HCT116 (cell line): ENCODE measurements at regions not wholly inside any gene's neighbourhood (a gene's known extent, or its start where the extent isn't known, plus 50 kb on each side); places are given as distances from the start of the nearest gene placed in this dataset.

ENCODE experiments used
- ATAC-seq: fragments of 200-7000 bp; cut with Tn5 transposase; 2 replicates; pipeline ENCODE4 v1.9.1; 2020; ENCODE audit warnings: mild to moderate bottlenecking, moderate library complexity
- BruUV-seq: library from RNA; stranded (reverse); fragments of 400-500 nt; replicated peaks from 2 replicates; lab custom pipeline; 2021; lab: Mats Ljungman, UMichigan
- CTCF ChIA-PET: fragments of 300-600 bp; sonication (Branson Sonifier 250); formaldehyde crosslinking; loops from one replicate; lab custom pipeline; 2021; ENCODE audit warnings: antibody characterized with exemption; lab: Charles Lee
- POLR2A ChIA-PET: fragments of 300-600, 350-600 bp; sonication (Branson Sonifier 250); formaldehyde crosslinking; loops from one replicate; lab custom pipeline; 2021; ENCODE audit warnings: antibody characterized with exemption; lab: Charles Lee
- RAD21 ChIA-PET, 2 experiments: fragments of 300-600 bp; sonication (Branson Sonifier 250); formaldehyde crosslinking; loops; one replicate each; lab custom pipeline; 2023; ENCODE audit warnings: low total read pairs in 2 of 2; ENCODE audit not compliant: uncharacterized antibody in 2 of 2, unreplicated experiment in 2 of 2, low non-redundant PET in 1 of 2; lab: Charles Lee
- DNase-seq: peaks from one replicate; pipeline ENCODE4 v3.0.0-alpha.2; 2010; ENCODE audit warnings: low read depth, low spot score
- H2AFZ ChIP-seq: fragments of 200-600 bp; shearing (Covaris generic), sonication (generic); 2 replicates; pipeline ENCODE4 v1.6.1; 2017; ENCODE audit warnings: low read depth, mixed run types, mixed read lengths, antibody characterized with exemption, low read length; ENCODE audit not compliant: poor library complexity, severe bottlenecking
- H3K27ac ChIP-seq: 2 replicates; pipeline ENCODE4 v1.5.1; 2012; ENCODE audit warnings: low read depth, low read length
- H3K27me3 ChIP-seq: fragments of 200-600 bp; sonication (generic); 2 replicates; pipeline ENCODE4 v1.6.1; 2016; ENCODE audit warnings: mixed run types, low read length, mixed read lengths; ENCODE audit not compliant: insufficient read depth
- H3K36me3 ChIP-seq, 2 experiments: fragments of 200-500 bp in 1 of 2; fragments of 200-600 bp in 1 of 2; sonication (Bioruptor generic) in 1 of 2; sonication (generic) in 1 of 2; 2 replicates each; pipeline versions ENCODE4 v1.5.1 to v1.6.1; 2014 to 2016; ENCODE audit warnings: low read length in 2 of 2, inconsistent platforms in 1 of 2, mixed read lengths in 1 of 2, mixed run types in 1 of 2; ENCODE audit not compliant: insufficient read depth in 2 of 2, control insufficient read depth in 1 of 2
- H3K4me1 ChIP-seq, 2 experiments: fragments of 200-600 bp in 1 of 2; sonication (generic) in 1 of 2; 2 replicates each; pipeline versions ENCODE4 v1.5.1 to v1.6.1; 2012 to 2017; ENCODE audit warnings: low read length in 2 of 2, inconsistent platforms in 1 of 2, mild to moderate bottlenecking in 1 of 2, mixed read lengths in 1 of 2, mixed run types in 1 of 2, moderate library complexity in 1 of 2; ENCODE audit not compliant: insufficient read depth in 2 of 2, control insufficient read depth in 1 of 2
- H3K4me2 ChIP-seq: fragments of 200-600 bp; sonication (generic); 2 replicates; pipeline ENCODE4 v1.6.1; 2017; ENCODE audit warnings: mixed run types, low read length, mixed read lengths
- H3K4me3 ChIP-seq, 2 experiments: fragments of 200-600 bp in 1 of 2; sonication (generic) in 1 of 2; replicated peaks in 1 of 2; 2 replicates each; pipeline ENCODE4 v1.5.1; 2011 to 2016; ENCODE audit warnings: low read length in 2 of 2, control low read depth in 1 of 2, low read depth in 1 of 2, mild to moderate bottlenecking in 1 of 2, mixed read lengths in 1 of 2, mixed run types in 1 of 2
- H3K79me2 ChIP-seq: fragments of 200-600 bp; sonication (generic); 2 replicates; pipeline ENCODE4 v1.6.1; 2017; ENCODE audit warnings: mild to moderate bottlenecking, mixed run types, low read length, moderate library complexity, mixed read lengths; ENCODE audit not compliant: insufficient read depth
- H3K9ac ChIP-seq: fragments of 200-600 bp; sonication (generic); 2 replicates; pipeline ENCODE4 v1.6.1; 2016; ENCODE audit warnings: low read length, mixed read lengths
- H3K9me2 ChIP-seq: fragments of 200-600 bp; sonication (generic), shearing (Covaris generic); 2 replicates; pipeline ENCODE4 v1.6.1; 2017; ENCODE audit warnings: mixed run types, mild to moderate bottlenecking, moderate library complexity; ENCODE audit not compliant: insufficient read depth
- H3K9me3 ChIP-seq, 2 experiments: fragments of 200-500 bp in 1 of 2; fragments of 200-600 bp in 1 of 2; sonication (Bioruptor generic) in 1 of 2; sonication (generic) in 1 of 2; 2 replicates each; pipeline ENCODE4 v1.6.1; 2014 to 2017; ENCODE audit warnings: low read length in 2 of 2, mixed read lengths in 2 of 2, inconsistent platforms in 1 of 2, low read depth in 1 of 2, mild to moderate bottlenecking in 1 of 2, mixed run types in 1 of 2, moderate library complexity in 1 of 2; ENCODE audit not compliant: control insufficient read depth in 1 of 2, insufficient read depth in 1 of 2
- H4K20me1 ChIP-seq: fragments of 200-600 bp; sonication (generic), shearing (Covaris generic); 2 replicates; pipeline ENCODE4 v1.6.1; 2017; ENCODE audit warnings: mixed run types, mild to moderate bottlenecking, moderate library complexity; ENCODE audit not compliant: insufficient read depth
- EGR1 ChIP-seq: IDR thresholded peaks from 2 replicates; pipeline ENCODE4 v1.6.1; 2012; ENCODE audit warnings: low read depth
- EZH2phosphoT487 ChIP-seq: fragments of 200-600 bp; IDR thresholded peaks from 2 replicates; pipeline ENCODE4 v1.6.1; 2018; ENCODE audit warnings: antibody characterized with exemption, borderline replicate concordance
- POLR2A ChIP-seq: IDR thresholded peaks from 2 replicates; pipeline ENCODE4 v1.7.0; 2011; ENCODE audit warnings: borderline replicate concordance; ENCODE audit not compliant: insufficient read depth, insufficient read length; ENCODE audit errors: extremely low read depth
- RAD21 ChIP-seq: IDR thresholded peaks from 2 replicates; pipeline ENCODE4 v1.6.1; 2012; ENCODE audit warnings: low read depth, mild to moderate bottlenecking
- REST ChIP-seq: IDR thresholded peaks from 2 replicates; pipeline ENCODE4 v1.6.1; 2012; ENCODE audit warnings: low read depth
- ZNF274 ChIP-seq: fragments of 200-500 bp; sonication (Bioruptor generic); IDR thresholded peaks from 2 replicates; pipeline ENCODE4 v1.6.1; 2014; ENCODE audit warnings: mild to moderate bottlenecking, low read depth, low read length, inconsistent platforms
- intact Hi-C: fragments of 100-400 bp; cut with micrococcal nuclease; formaldehyde crosslinking; loops from 2 replicates; pipeline ENCODE4 v1.10.0; 2022
- TF ChIP-seq, protein P1 (sequence below), 3 experiments: fragments of 200-600 bp in 1 of 3; sonication (generic) in 1 of 3; IDR thresholded peaks in 2 of 3; conservative IDR thresholded peaks in 1 of 3; 2 replicates each; pipeline ENCODE4 v1.5.1; 2012 to 2017; ENCODE audit warnings: low read depth in 2 of 3, low read length in 2 of 3, antibody characterized with exemption in 1 of 3, borderline replicate concordance in 1 of 3, control low read depth in 1 of 3, mild to moderate bottlenecking in 1 of 3, mixed read lengths in 1 of 3, mixed run types in 1 of 3, moderate library complexity in 1 of 3; ENCODE audit not compliant: insufficient read depth in 1 of 3
- TF ChIP-seq, protein P2 (sequence below): IDR thresholded peaks from 2 replicates; pipeline ENCODE4 v1.6.1; 2011; ENCODE audit warnings: mild to moderate bottlenecking, low read length, moderate library complexity; ENCODE audit not compliant: insufficient replicate concordance; ENCODE audit errors: extremely low read depth

DNA sequence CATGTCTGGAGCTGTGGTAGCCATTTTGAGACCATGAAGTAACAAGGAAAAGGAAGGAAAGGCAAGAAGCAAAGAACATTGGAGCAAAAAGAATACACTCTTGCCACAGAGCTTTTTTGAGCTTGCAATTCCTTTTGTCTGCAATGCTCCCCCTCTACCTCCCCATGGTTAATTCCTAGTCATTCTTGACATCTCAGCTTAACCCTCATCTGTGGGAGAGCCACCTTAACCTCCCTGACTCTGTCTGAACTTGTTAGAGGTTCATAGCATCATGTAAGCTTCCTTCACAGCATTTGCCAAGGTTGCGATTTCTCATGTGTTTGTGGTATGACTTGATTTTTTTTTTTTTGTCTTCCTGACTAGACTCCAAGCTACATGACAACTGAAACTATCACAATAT lies 564.1 kb upstream of the PLXNA2 start (continued):
- TF ChIP-seq, protein P1, sequence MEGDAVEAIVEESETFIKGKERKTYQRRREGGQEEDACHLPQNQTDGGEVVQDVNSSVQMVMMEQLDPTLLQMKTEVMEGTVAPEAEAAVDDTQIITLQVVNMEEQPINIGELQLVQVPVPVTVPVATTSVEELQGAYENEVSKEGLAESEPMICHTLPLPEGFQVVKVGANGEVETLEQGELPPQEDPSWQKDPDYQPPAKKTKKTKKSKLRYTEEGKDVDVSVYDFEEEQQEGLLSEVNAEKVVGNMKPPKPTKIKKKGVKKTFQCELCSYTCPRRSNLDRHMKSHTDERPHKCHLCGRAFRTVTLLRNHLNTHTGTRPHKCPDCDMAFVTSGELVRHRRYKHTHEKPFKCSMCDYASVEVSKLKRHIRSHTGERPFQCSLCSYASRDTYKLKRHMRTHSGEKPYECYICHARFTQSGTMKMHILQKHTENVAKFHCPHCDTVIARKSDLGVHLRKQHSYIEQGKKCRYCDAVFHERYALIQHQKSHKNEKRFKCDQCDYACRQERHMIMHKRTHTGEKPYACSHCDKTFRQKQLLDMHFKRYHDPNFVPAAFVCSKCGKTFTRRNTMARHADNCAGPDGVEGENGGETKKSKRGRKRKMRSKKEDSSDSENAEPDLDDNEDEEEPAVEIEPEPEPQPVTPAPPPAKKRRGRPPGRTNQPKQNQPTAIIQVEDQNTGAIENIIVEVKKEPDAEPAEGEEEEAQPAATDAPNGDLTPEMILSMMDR (IDR thresholded peaks at IDR 0.05 in 2 of 3, conservative IDR thresholded peaks at IDR 0.05 in 1 of 3; ENCODE audit: borderline replicate concordance in 1 of 3, insufficient read depth in 1 of 3, low read depth in 2 of 3, low read length in 2 of 3): no peak

GRCh38 chr1:208809876-208810275 lies 565.7 kb upstream of the PLXNA2 start:
- no peak for TF ChIP-seq EZH2phosphoT487
- no peak for TF ChIP-seq EGR1
- no peak for TF ChIP-seq POLR2A
- TF ChIP-seq RAD21: no peak
- TF ChIP-seq ZNF274: no peak
- TF ChIP-seq REST: no peak
- TF ChIP-seq, protein P2, sequence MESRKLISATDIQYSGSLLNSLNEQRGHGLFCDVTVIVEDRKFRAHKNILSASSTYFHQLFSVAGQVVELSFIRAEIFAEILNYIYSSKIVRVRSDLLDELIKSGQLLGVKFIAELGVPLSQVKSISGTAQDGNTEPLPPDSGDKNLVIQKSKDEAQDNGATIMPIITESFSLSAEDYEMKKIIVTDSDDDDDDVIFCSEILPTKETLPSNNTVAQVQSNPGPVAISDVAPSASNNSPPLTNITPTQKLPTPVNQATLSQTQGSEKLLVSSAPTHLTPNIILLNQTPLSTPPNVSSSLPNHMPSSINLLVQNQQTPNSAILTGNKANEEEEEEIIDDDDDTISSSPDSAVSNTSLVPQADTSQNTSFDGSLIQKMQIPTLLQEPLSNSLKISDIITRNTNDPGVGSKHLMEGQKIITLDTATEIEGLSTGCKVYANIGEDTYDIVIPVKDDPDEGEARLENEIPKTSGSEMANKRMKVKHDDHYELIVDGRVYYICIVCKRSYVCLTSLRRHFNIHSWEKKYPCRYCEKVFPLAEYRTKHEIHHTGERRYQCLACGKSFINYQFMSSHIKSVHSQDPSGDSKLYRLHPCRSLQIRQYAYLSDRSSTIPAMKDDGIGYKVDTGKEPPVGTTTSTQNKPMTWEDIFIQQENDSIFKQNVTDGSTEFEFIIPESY: no peak
- Histone ChIP-seq H2AFZ (no peak overlapping the region), H4K20me1 (no peaks in the 10 kb centered on the region), H3K27me3 (no peaks in the 10 kb centered on the region), H3K36me3 (no peaks in the 10 kb centered on the region), H3K4me2 (no peak overlapping the region), H3K27ac (no peak overlapping the region), H3K9me3 (no peaks in the 10 kb centered on the region), H3K9ac (no peak overlapping the region), H3K4me1 (no peaks in the 10 kb centered on the region), H3K9me2 (no peaks in the 10 kb centered on the region), H3K4me3 (no peak overlapping the region), H3K79me2 (no peaks in the 10 kb centered on the region)
- ATAC-seq (no peak), DNase-seq (no peak)
- RAD21 ChIA-PET: no interaction called here
- intact Hi-C loops: no loop called here
- POLR2A ChIA-PET: no interaction called here
- CTCF ChIA-PET: no interaction called here
- no TSS peak for BruUV-seq
